ENCODE measurements at regions not wholly inside any gene's neighbourhood (a gene's known extent, or its start where the extent isn't known, plus 50 kb on each side); places are given as distances from the start of the nearest gene placed in this dataset.

- Histone ChIP-seq H2AFZ (ENCODE audit: low read depth) (no peak overlapping the region), H3K27me3 (ENCODE audit: insufficient read depth) (no peaks in the 10 kb centered on the region), H3K79me2 (ENCODE audit: insufficient read depth) (peaks cover 7% of the 10 kb centered on the region; the same call in 1 of the 2 replicates), H4K20me1 (ENCODE audit: insufficient read depth) (no peaks in the 10 kb centered on the region), H3K4me1 (ENCODE audit: control insufficient read depth in 1 of 2, insufficient read depth in 2 of 2, low read depth in 1 of 2, low read length in 1 of 2) (peaks cover 5 to 20% of the 10 kb centered on the region in 2 experiments; a peak in 3 of 4 replicates), H3K27ac (ENCODE audit: low read depth in 2 of 2, low read length in 1 of 2) (no peak overlapping the region), H3K36me3 (replicated peaks in 1 of 2; ENCODE audit: control insufficient read depth in 1 of 2, insufficient read depth in 2 of 2, low read length in 1 of 2) (peaks cover 7 to 27% of the 10 kb centered on the region in 2 experiments), H3K9me2 (no peaks in the 10 kb centered on the region), H3K4me3 (ENCODE audit: low read depth in 2 of 2, low read length in 1 of 2) (no peak overlapping the region), H3F3A (replicated peaks; ENCODE audit: insufficient read depth) (peaks cover 11% of the 10 kb centered on the region), H3K9me3 (no peaks in the 10 kb centered on the region), H3K4me2 (no peak overlapping the region), H3K9ac (no peak overlapping the region)
- WGBS (ENCODE audit: low lambda C conversion rate) = 91% methylated on average over 10 of the region's 10 CpGs
- POLR2A ChIA-PET = no interaction called here
- CTCF ChIA-PET = interaction anchor here (0.9 to 1.9 kb wide), 3 partner anchors 9 to 85 kb away, joined by 3 to 4 read pairs (median 3); no protein-coding TSS in a partner anchor
- TF ChIP-seq RCOR1 (IDR thresholded peaks at IDR 0.05; ENCODE audit: low read length) = no peak
- TF ChIP-seq FOXM1 (IDR thresholded peaks at IDR 0.05; ENCODE audit: low read depth) = no peak
- TF ChIP-seq NRF1 (IDR thresholded peaks at IDR 0.05; ENCODE audit: low read depth, low read length) = no peak
- TF ChIP-seq TAF1 (IDR thresholded peaks at IDR 0.05; ENCODE audit: borderline replicate concordance, low read depth, low read length) = no peak
- DNase-seq = no peak
Measured at GRCh38 chr19:34305221-34306083, 51.1 kb downstream of the GARRE1 start.

- WGBS (ENCODE audit: low lambda C conversion rate) = 78% methylated on average over 2 of the region's 2 CpGs
Measured at GRCh38 chr19:34306213-34306661, 51.9 kb downstream of the GARRE1 start.

More at GRCh38 chr19:34306213-34306661, 51.9 kb downstream of the GARRE1 start:
- CTCF ChIA-PET = interaction anchor here (0.9 to 1.9 kb wide), 3 partner anchors 8 to 85 kb away, joined by 3 to 4 read pairs (median 3); no protein-coding TSS in a partner anchor
- Histone ChIP-seq H3K4me2 (no peak overlapping the region), H3K9me2 (no peaks in the 10 kb centered on the region), H2AFZ (ENCODE audit: low read depth) (no peak overlapping the region), H4K20me1 (ENCODE audit: insufficient read depth) (no peaks in the 10 kb centered on the region), H3K9ac (no peak overlapping the region), H3K79me2 (ENCODE audit: insufficient read depth) (peaks cover 15% of the 10 kb centered on the region), H3K4me3 (ENCODE audit: low read depth in 2 of 2, low read length in 1 of 2) (no peak overlapping the region), H3K9me3 (no peaks in the 10 kb centered on the region), H3F3A (replicated peaks; ENCODE audit: insufficient read depth) (peaks cover 11% of the 10 kb centered on the region), H3K36me3 (replicated peaks in 1 of 2; ENCODE audit: control insufficient read depth in 1 of 2, insufficient read depth in 2 of 2, low read length in 1 of 2) (peaks cover 2 to 27% of the 10 kb centered on the region in 2 experiments), H3K4me1 (ENCODE audit: control insufficient read depth in 1 of 2, insufficient read depth in 2 of 2, low read depth in 1 of 2, low read length in 1 of 2) (peaks cover 5 to 21% of the 10 kb centered on the region in 2 experiments; a peak in 3 of 4 replicates), H3K27me3 (ENCODE audit: insufficient read depth) (no peaks in the 10 kb centered on the region), H3K27ac (ENCODE audit: low read depth in 2 of 2, low read length in 1 of 2) (no peak overlapping the region)
- no peak for TF ChIP-seq USF2 (IDR thresholded peaks at IDR 0.05; ENCODE audit: borderline replicate concordance, low read depth, low read length)
- TF ChIP-seq EZH2phosphoT487 (IDR thresholded peaks at IDR 0.05; ENCODE audit: borderline replicate concordance, low read depth) = no peak
- no peak for TF ChIP-seq RAD21 (IDR thresholded peaks at IDR 0.05; ENCODE audit: low read length)
- TF ChIP-seq IRF3 (IDR thresholded peaks at IDR 0.05; ENCODE audit: low read depth, low read length) = no peak
- TF ChIP-seq MXI1 (IDR thresholded peaks at IDR 0.05; ENCODE audit: low read depth, low read length) = no peak
- no peak for TF ChIP-seq REST (IDR thresholded peaks at IDR 0.05; ENCODE audit: low read depth, low read length)
- TF ChIP-seq MEF2A (IDR thresholded peaks at IDR 0.05; ENCODE audit: borderline replicate concordance, low read depth) = no peak
- TF ChIP-seq FOSL2 (IDR thresholded peaks at IDR 0.05; ENCODE audit: borderline replicate concordance, low read depth) = no peak
- TF ChIP-seq RCOR1 (IDR thresholded peaks at IDR 0.05; ENCODE audit: low read length) = no peak
- TF ChIP-seq USF1 (IDR thresholded peaks at IDR 0.05; ENCODE audit: borderline replicate concordance, low read depth) = no peak
- TF ChIP-seq TEAD4 (IDR thresholded peaks at IDR 0.05; ENCODE audit: borderline replicate concordance, insufficient read depth) = no peak
- POLR2A ChIA-PET = no interaction called here
- no peak for DNase-seq

All from SK-N-SH (cell line).